Stimulated activated CD4-positive, alpha-beta T cell treated with anti-CD3 and anti-CD28 coated beads, Interleukin-1b, Interleukin-23, amount 100 ng/mL, for 24 hours (primary cell): ENCODE measurements at regions not wholly inside any gene's neighbourhood (a gene's known extent, or its start where the extent isn't known, plus 50 kb on each side); places are given as distances from the start of the nearest gene placed in this dataset.
"Not testable (repeated sequence)": the region's sequence is repeated elsewhere in the genome, so short reads cannot be mapped to it uniquely, and the experiment has no call there.

Source experiments
- DNase-seq, 4 experiments: peaks; one replicate each; pipeline ENCODE4 v3.0.0-alpha.2; 2020; ENCODE audit warnings: low read depth in 4 of 4, low spot score in 1 of 4

DNA sequence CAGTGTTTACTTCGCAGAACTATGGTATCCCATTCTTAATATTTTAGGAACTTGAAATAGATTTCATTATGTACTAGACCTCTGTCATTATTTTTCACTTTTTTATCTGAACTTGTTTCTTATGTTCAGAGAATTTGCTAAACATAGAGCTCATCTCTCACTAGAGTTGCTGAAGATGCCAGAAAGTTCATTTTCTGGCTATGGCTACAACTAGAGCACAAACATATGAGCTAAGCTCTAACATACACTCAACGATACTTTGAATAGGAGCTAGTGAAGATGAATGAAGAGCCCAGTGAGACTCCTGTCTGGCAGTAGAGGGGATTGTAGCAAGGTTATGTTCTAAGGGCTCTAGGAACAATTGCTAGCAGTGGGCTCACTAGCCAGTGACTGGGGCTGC lies 582.2 kb downstream of the KIF4B start:
- no peak for DNase-seq

DNA sequence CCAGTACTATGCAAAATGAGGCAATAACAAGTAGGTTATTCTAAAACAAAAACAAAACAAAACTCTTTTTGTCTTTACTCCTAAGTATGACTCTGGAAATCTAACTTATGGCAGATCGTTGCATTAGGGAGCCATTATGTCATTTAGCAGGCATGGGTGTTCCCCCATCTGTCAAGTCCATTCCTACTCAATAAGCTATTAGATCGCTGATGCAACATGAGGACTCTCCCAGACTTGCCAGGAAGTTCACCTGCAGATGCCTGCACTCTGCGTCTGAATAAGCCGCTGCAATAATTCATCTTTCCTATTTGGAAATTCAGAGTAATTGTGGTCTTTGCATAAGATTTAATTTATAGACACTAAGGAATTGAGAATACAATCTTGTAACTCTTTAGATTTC lies 585.0 kb downstream of the KIF4B start:
- no peak for DNase-seq

DNA sequence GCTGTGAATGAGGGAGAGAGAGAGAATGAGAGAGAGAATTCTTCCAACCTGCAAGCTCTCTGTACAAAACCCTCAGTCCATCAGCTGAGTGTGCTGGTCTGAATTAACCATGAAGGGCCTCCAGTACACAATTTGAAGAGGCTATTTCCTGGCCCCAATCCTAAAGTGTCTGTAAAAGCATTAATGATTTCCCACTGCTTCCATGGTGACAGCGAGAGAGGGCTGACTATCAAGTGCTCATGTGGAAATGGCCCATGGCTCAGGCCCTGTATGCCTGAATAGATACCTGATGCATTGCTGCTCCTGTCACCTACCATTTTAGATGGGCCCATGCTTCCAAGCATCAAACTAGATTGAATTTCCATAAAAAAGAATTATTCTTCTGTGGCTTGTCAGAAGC lies 592.4 kb downstream of the KIF4B start:
- no peak for DNase-seq

DNA sequence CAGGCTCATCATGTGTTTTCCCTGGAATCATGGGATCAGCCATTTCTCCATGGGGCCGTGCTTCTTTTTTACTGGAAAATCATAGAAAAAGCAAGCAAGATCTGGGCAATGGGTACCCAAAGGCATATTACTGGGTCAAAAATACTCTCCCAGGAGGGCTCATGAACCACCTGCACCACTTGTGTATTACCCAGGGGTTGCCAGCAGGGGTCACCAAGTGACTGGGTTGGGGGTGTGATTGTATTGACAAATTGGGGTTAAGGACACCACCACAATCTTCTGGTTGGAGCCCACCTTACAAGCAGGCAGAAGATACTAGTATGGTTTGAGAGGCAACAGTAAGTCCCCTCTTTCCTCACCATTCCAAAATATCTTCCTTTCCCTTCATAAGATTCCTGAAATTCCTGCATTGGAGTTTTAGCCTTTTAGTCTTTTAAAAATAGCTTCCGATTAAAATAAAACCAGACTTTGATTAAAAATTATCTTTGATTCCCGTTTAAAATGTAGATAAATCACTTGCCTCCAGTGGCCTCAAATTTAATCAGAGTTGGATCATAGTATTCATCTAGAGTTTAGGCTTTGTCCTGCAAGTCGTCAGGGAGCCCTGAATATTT lies 603.3 kb downstream of the KIF4B start:
- DNase-seq, result peak in 3 of 4 experiments; percentile 12 to 21 (median 14)

GRCh38 chr5:155619688-155620087 lies 606.1 kb downstream of the KIF4B start:
- DNase-seq, result no peak

DNA sequence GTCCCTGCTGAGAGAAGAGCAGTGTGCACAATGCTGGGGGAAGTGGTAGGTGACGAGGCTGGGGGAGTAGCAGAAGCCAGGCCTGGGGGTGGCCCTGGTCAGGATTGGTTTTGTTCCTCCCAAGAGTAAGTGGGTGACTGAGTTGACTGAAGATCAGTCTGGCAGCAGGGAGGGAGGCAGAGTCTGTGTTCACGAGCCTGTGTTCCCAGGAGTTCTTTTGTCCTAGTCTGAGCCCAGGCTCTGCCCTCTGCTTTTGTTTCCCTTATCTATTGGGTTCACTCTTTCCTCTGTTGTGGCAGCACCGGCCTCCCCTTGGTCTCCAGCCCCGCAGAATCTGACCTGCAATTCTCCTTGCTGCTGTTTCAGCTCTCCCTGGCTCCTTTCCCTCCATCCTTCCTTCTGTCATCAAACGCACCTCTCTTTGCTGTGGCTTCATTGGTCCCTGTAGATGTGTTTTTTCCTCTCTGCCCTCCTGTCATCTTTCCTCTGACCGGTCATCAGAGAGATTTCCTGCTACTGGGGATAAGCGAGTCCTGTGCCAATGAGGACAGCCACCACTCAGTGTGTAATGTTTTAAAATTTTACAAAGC lies 607.4 kb downstream of the KIF4B start:
- no peak for DNase-seq

DNA sequence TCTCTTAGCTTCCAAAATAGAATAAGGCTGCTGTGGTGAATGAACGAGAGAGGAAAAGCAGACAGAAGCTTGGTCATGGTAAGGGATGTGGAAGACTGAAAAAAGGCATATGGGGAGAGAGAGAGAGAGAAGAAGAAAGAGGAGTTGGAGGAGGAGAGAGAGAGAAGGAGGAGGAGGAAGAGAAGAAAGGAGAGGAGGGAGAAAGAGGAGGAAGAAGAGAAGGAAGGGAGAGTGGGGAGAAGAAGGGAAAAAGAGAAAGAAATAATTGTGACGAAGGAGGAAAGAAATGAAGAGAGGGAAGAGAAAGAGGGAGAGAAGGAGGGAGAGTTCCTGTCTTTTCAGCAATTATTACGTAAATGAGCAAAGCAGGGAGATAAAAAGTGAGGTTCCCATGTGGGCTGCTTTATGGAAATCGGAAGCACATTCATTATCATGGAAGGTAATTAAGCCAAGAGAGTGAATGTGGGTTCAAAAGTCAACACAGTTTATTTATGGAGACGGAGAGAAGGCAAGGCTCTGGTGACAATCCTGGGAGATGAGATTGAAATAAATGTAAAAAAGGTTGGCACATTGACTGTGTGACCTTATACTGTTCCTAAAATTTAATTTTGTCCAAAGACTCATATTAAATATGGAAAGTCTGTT lies 611.2 kb downstream of the KIF4B start:
- no peak for DNase-seq

DNA sequence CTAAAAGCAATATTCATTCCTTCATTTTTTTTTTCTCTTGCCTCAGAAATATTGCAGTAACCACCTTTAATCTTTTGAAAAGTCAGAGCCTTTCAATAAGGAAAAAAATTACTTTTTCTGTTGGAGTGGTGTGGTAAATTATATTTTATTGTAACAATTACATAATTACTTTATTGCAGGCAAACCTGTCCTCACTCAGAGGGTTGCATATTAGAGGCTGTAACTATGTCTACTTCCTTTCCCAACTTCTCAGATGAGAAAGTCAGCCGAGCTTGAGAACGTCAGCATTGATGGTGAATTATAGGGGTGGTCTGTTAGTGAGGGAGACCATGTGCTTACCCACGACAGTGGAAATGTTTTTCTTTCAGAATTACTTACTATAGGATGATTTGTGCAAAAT lies 611.8 kb downstream of the KIF4B start:
- DNase-seq, result no peak

DNA sequence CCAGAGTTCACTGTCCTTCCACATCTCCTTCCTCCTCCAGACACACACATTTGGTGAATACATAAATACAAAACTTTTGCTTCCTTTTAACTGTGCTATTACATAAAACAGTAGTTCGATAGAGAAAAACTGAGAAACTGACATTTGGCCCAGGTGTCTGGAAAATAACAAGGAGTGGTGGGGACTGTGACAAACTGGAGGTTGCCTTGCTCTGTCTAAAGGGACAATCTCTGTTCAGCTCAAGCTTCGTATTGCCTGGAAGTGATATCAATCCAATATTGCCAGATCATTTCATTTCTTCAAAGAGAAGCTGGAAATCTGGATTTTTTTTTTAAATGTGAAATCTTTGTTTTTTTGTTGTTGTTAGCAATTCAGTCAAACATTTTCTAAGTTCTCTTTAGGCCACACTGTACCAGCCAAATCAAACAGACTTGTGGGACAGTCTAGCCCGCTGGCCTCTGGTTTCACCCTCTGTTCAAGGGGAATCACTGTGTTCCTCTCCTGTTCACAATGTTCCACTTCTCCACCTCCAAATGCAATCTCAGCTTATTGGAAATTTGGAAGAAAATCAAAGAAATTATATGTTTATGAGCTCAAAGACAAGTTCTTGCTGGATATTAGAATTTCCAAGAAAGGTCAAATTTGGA lies 612.5 kb downstream of the KIF4B start:
- DNase-seq, result no peak

DNA sequence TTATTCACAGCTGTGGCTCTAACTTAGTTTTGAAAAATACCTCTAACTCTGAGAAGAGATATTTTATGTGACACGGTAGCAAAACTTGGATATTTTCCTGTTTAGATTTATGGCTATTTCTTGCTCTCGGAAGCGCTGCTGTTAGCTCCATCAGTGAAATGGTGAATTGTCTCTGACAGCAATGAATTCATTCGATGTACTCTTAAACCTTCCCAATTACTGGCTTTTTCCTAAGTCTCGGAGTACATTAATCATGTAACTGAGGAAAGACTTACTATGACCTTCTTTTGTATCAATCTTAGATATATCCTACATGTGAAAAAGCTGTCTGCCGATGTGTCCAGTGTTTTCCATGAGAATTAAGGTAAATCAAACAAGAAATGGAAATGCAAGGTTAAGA lies 613.0 kb downstream of the KIF4B start:
- DNase-seq, result no peak

DNA sequence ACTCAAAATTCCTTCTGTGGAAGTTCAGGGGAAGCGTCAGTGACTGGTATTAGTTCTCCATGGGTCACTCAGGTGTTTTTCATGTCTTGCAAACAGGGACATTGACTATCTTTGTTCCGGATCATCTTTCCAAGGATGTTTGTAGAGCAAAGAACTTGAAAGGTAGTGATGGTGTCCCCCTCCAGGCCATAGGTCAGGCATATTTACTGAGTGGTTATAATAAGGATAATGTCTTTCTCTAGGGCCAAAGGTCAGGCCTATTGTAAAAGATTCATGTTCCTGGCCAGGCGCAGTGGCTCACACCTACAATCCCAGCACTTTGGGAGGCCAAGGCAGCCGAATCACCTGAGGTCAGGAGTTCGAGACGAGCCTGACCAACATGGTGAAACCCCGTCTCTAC lies 614.8 kb downstream of the KIF4B start:
- DNase-seq, result no peak

DNA sequence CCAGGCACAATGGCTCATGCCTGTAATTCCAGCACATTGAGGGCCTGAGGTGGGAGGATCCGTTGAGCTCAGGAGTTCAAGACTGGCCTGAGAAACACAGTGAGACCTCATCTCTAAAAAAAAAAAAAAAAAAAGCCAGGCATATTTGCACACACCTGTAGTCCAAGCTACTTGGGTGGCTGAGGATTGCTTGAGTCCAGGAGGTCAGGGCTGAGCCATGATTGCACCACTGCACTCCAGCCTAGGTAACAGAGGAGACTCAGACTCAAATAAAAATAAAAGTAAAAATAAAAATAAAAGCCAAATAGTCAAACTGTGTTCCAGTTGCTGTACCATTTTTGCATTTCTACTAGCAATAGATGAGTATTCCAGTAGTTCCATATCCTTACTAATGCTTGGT lies 616.0 kb downstream of the KIF4B start:
- no peak for DNase-seq

GRCh38 chr5:155631116-155631515 lies 617.6 kb downstream of the KIF4B start:
- DNase-seq, result no peak

DNA sequence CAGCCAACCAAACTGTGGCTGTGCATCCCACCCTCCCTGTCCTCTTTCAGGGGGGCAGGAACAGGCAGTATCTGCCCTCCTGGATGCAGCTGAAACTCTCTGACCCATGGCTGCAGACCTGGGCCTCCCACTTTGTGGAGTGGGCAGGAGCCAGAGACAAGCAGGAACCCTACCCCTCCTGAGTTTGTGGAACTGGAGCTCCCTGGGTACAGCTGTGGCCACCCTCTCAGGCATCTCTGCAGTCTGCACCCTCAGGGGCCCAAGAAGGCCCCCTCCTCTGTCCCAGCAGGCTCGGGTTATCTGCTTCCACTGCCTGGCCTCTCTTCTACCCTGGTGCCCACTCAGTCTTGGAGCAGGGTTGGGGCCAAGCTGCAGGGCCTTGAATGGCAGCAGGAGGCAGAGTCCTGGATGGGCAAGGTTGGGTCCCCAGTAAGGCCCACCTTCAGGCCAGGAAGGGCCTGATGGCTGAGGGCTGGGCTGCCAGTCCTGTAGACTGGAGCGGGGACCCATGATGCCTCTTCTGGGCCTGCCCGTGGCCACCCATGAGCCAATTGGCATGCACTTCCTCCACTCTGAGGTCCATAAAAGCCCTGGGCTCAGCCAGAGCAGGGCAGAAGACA lies 619.9 kb downstream of the KIF4B start:
- DNase-seq, result no peak

DNA sequence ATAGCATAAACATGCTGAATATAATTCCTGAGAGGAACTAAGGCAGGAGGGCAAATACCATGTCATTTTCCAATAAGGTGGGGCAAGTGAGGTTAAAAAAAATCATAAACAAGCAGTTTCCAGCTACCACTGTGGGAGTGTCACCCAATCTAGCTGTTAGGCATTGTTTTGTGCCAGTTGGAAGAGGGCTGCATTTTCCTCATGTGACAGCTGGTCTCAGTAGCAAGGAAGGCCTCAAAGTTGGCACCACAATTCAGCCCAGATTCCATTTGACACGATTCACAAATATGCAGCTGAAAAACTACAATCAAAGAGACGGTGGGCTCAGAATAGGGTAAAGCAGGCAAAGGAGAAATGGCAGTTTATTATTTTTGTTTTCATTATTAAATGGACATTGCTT lies 636.1 kb downstream of the KIF4B start:
- DNase-seq, result no peak

DNA sequence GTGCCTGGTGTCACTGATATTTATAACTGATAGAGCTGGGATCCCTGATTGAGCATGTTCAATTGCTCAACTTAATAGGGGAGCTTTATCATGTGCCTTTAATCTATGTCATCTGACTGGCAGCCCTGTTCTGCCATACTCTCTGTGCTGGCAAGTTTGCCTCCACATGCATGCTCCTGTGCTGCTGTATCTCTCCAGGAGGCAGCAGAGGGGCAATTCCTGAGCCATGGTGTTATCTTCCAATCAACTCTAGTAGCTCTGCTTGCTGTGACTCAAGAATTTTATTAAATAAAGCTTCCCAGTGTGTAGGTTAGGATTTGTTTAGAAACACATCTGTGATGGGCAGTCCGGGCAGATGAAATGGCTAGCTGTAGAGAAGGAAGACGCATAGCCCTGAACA lies 642.0 kb downstream of the KIF4B start:
- no peak for DNase-seq

- no peak for DNase-seq
Observed at GRCh38 chr5:155661859-155662258, 648.3 kb downstream of the KIF4B start.

GRCh38 chr5:155665361-155665760 lies 651.8 kb downstream of the KIF4B start:
- no peak for DNase-seq

DNA sequence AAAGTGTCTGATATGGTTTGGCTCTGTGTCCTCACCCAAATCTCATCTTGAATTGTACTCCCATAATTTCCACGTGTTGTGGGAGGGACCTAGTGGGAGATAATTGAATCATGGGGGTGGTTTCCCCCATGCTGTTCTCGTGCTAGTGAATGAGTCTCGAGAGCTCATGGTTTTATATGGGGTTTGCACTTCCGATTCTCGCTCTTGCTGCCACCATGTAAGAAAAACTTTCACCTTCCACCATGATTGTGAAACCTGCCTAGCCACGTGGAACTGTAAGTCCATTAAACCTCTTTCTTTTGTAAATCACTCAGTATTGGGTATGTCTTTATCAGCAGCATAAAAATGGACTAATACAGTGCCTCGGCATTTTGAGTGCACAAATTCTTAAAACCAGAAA lies 655.0 kb upstream of the SGCD start:
- DNase-seq, result not testable (repeated sequence)

DNA sequence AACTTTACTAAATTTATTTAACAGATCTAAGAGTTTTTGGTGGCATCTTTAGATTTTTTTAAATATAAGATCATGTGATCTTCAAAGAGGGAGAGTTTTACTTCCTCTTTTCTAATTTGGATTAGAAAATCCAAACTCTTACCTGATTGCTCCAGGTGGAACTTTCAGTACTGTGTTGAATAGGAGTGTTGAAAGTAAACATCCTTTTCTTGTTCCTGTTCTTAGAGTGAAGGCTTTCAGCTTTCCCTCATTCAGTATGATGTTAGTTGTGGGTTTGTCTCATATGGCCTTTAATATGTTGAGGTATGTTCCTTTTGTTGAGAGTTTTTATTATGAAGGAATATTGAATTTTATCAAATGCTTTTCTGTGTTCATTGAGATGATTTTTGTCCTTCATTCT lies 650.0 kb upstream of the SGCD start:
- no peak for DNase-seq

GRCh38 chr5:155678371-155678770 lies 648.6 kb upstream of the SGCD start:
- no peak for DNase-seq

DNA sequence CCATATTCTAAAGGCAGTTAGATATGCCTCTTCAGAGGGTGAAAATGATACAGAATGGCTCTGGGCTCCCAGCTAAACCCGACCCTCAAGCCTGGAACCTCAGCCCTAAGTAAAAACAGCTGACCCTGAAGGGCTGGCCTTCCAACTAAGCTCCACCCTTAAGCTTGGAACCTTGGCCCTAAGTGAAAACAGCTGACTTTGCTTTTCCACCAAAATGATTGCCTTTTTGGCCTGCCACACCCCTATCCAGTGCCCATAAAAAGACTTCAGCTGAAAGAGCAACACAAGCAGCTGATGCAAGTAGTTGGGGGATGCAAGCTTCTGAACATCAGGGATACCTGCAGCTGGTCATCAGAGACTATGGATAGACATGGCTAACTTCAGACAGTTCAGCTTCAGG lies 647.4 kb upstream of the SGCD start:
- no peak for DNase-seq
